Neuron (in vitro differentiated cells): ENCODE measurements at regions not wholly inside any gene's neighbourhood (a gene's known extent, or its start where the extent isn't known, plus 50 kb on each side); places are given as distances from the start of the nearest gene placed in this dataset.

Source experiments
- H2AFZ ChIP-seq: one replicate; pipeline ENCODE4 v1.6.1; 2013; ENCODE audit warnings: low read depth, mild to moderate bottlenecking, inconsistent platforms, low read length, moderate library complexity
- H3K27me3 ChIP-seq: one replicate; pipeline ENCODE4 v1.6.1; 2013; ENCODE audit warnings: low read length; ENCODE audit not compliant: insufficient read depth
- H3K36me3 ChIP-seq: one replicate; pipeline ENCODE4 v1.6.1; 2013; ENCODE audit warnings: low read length; ENCODE audit not compliant: insufficient read depth
- H3K4me1 ChIP-seq: one replicate; pipeline ENCODE4 v1.6.1; 2013; ENCODE audit warnings: low read length; ENCODE audit not compliant: insufficient read depth
- H3K4me3 ChIP-seq: 2 replicates; pipeline ENCODE4 v1.5.1; 2013; ENCODE audit warnings: mild to moderate bottlenecking, low read length, moderate library complexity
- H3K9me3 ChIP-seq: one replicate; pipeline ENCODE4 v1.6.1; 2013; ENCODE audit warnings: low read length

GRCh38 chr17:72346306-72346705 is 225.5 kb downstream of the SOX9 start:
- H3K4me3 ChIP-seq: no peak overlapping the region
- no peaks in the 10 kb centered on the region for H3K36me3 ChIP-seq
- H3K4me1 ChIP-seq: peaks cover 16% of the 10 kb centered on the region
- H3K27me3 ChIP-seq: no peaks in the 10 kb centered on the region
- H3K9me3 ChIP-seq: no peaks in the 10 kb centered on the region
- no peak overlapping the region for H2AFZ ChIP-seq

GRCh38 chr17:72349011-72349410 is 228.2 kb downstream of the SOX9 start:
- H3K4me3 ChIP-seq: no peak overlapping the region
- H3K27me3 ChIP-seq: no peaks in the 10 kb centered on the region
- no peaks in the 10 kb centered on the region for H3K4me1 ChIP-seq
- H3K36me3 ChIP-seq: no peaks in the 10 kb centered on the region
- peaks cover 1% of the 10 kb centered on the region for H3K9me3 ChIP-seq
- no peak overlapping the region for H2AFZ ChIP-seq

GRCh38 chr17:72349491-72349995 is 228.7 kb downstream of the SOX9 start:
- peaks cover 3% of the 10 kb centered on the region for H3K9me3 ChIP-seq

GRCh38 chr17:72350073-72350472 is 229.3 kb downstream of the SOX9 start:
- peaks cover 3% of the 10 kb centered on the region for H3K9me3 ChIP-seq
- H3K4me1 ChIP-seq: no peaks in the 10 kb centered on the region
- H3K4me3 ChIP-seq: no peak overlapping the region
- no peaks in the 10 kb centered on the region for H3K27me3 ChIP-seq
- H3K36me3 ChIP-seq: no peaks in the 10 kb centered on the region
- H2AFZ ChIP-seq: no peak overlapping the region

More at GRCh38 chr17:72349491-72349995, 228.7 kb downstream of the SOX9 start:
- no peaks in the 10 kb centered on the region for H3K36me3 ChIP-seq
- H2AFZ ChIP-seq: no peak overlapping the region
- no peaks in the 10 kb centered on the region for H3K4me1 ChIP-seq
- no peaks in the 10 kb centered on the region for H3K27me3 ChIP-seq
- no peak overlapping the region for H3K4me3 ChIP-seq

GRCh38 chr17:72351365-72351764 is 230.5 kb downstream of the SOX9 start:
- peaks cover 3% of the 10 kb centered on the region for H3K9me3 ChIP-seq
- H3K4me1 ChIP-seq: no peaks in the 10 kb centered on the region
- no peaks in the 10 kb centered on the region for H3K36me3 ChIP-seq
- no peak overlapping the region for H3K4me3 ChIP-seq
- no peaks in the 10 kb centered on the region for H3K27me3 ChIP-seq
- no peak overlapping the region for H2AFZ ChIP-seq

GRCh38 chr17:72351884-72352346 is 231.1 kb downstream of the SOX9 start:
- Histone ChIP-seq H2AFZ (no peak overlapping the region), H3K27me3 (no peaks in the 10 kb centered on the region), H3K4me3 (no peak overlapping the region), H3K4me1 (no peaks in the 10 kb centered on the region), H3K9me3 (peaks cover 3% of the 10 kb centered on the region), H3K36me3 (no peaks in the 10 kb centered on the region)

GRCh38 chr17:72353502-72353901 is 232.7 kb downstream of the SOX9 start:
- Histone ChIP-seq H3K36me3 (no peaks in the 10 kb centered on the region), H3K4me3 (no peak overlapping the region), H3K27me3 (no peaks in the 10 kb centered on the region), H3K9me3 (peaks cover 3% of the 10 kb centered on the region), H3K4me1 (no peaks in the 10 kb centered on the region), H2AFZ (no peak overlapping the region)

- H3K27me3 ChIP-seq: no peaks in the 10 kb centered on the region
- H3K4me1 ChIP-seq: no peaks in the 10 kb centered on the region
- H3K36me3 ChIP-seq: no peaks in the 10 kb centered on the region
- H3K4me3 ChIP-seq: no peak overlapping the region
- peaks cover 3% of the 10 kb centered on the region for H3K9me3 ChIP-seq
- H2AFZ ChIP-seq: no peak overlapping the region
Observed at GRCh38 chr17:72354071-72354470, 233.3 kb downstream of the SOX9 start.

GRCh38 chr17:72357764-72358365 is 237.0 kb downstream of the SOX9 start:
- Histone ChIP-seq H3K4me1 (no peaks in the 10 kb centered on the region), H2AFZ (no peak overlapping the region), H3K9me3 (peaks cover 3% of the 10 kb centered on the region), H3K27me3 (no peaks in the 10 kb centered on the region), H3K36me3 (no peaks in the 10 kb centered on the region), H3K4me3 (no peak overlapping the region)

- Histone ChIP-seq H3K27me3 (no peaks in the 10 kb centered on the region), H3K36me3 (no peaks in the 10 kb centered on the region)
Observed at GRCh38 chr17:72358465-72358864, 237.6 kb downstream of the SOX9 start.

GRCh38 chr17:72359274-72359673 is 238.5 kb downstream of the SOX9 start:
- no peaks in the 10 kb centered on the region for H3K27me3 ChIP-seq
- H3K4me3 ChIP-seq: no peak overlapping the region
- H3K36me3 ChIP-seq: no peaks in the 10 kb centered on the region
- H3K4me1 ChIP-seq: no peaks in the 10 kb centered on the region
- no peaks in the 10 kb centered on the region for H3K9me3 ChIP-seq
- no peak overlapping the region for H2AFZ ChIP-seq

More at GRCh38 chr17:72358465-72358864, 237.6 kb downstream of the SOX9 start:
- H3K4me3 ChIP-seq: no peak overlapping the region
- peaks cover 3% of the 10 kb centered on the region for H3K9me3 ChIP-seq
- no peak overlapping the region for H2AFZ ChIP-seq
- no peaks in the 10 kb centered on the region for H3K4me1 ChIP-seq

- Histone ChIP-seq H3K4me1 (no peaks in the 10 kb centered on the region), H2AFZ (no peak overlapping the region), H3K36me3 (no peaks in the 10 kb centered on the region), H3K9me3 (no peaks in the 10 kb centered on the region), H3K27me3 (no peaks in the 10 kb centered on the region), H3K4me3 (no peak overlapping the region)
Observed at GRCh38 chr17:72359811-72360210, 239.0 kb downstream of the SOX9 start.

GRCh38 chr17:72360386-72360940 is 239.6 kb downstream of the SOX9 start:
- H3K27me3 ChIP-seq: no peaks in the 10 kb centered on the region
- no peak overlapping the region for H3K4me3 ChIP-seq
- H2AFZ ChIP-seq: no peak overlapping the region
- no peaks in the 10 kb centered on the region for H3K9me3 ChIP-seq
- no peaks in the 10 kb centered on the region for H3K4me1 ChIP-seq
- H3K36me3 ChIP-seq: no peaks in the 10 kb centered on the region
